Fibroblast of peridontal ligament (primary cell): ENCODE measurements at regions not wholly inside any gene's neighbourhood (a gene's known extent, or its start where the extent isn't known, plus 50 kb on each side); places are given as distances from the start of the nearest gene placed in this dataset.

Source experiments
- DNase-seq: peaks from one replicate; pipeline ENCODE4 v3.0.0-alpha.2; 2010; ENCODE audit errors: extremely low read depth

DNA sequence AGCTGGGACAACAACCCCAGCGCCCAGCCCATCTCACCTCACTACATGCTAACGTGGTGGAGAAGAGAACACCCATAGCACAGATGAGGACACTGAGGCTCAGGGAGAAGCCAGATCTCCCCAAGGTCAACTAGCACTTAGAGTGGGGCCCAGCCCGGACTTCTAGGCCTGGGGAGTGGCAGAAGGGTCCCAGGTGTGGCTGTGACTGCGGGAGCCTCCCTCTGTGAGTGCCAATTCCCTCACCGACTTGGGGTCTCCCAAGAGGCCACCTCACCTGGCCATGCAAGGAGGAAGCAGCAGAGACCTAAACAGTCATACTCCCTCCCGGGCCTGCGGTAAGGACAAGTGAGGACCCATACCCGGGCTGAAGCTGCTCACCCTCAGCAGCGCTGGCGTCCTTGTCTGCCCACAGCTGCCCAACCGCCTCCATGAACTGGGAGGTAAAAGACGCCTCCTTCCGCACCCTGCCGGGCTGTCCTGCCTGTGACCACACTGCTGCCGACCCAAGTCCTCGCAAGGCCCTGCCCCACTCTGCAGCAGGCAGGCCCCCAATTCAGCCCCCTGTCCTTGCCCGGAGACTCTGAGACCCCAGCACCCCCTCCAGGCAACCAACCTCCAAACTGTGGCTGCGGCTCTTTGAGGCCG lies 93.2 kb upstream of the RTL6 start:
- no peak for DNase-seq

DNA sequence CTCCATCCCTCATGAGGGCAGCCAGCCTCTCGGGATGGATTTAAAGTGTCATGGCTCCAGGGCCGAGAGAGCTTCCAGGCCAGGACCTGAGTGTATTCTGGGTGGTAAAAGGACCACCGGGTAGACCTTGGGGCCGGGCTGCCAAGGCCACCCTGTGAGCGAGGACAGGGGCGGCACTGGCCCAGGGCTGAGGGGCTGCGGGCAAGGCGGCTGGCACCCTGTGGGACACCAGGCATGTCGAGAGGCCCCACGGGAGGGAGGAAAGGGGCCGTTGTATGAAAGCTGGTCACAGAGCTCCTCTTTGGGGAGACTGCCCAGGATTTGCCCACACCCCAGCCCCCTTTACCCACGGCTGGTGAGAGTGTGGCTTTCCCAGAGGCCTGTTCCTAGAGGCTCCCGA lies 92.3 kb upstream of the RTL6 start:
- DNase-seq: no peak

DNA sequence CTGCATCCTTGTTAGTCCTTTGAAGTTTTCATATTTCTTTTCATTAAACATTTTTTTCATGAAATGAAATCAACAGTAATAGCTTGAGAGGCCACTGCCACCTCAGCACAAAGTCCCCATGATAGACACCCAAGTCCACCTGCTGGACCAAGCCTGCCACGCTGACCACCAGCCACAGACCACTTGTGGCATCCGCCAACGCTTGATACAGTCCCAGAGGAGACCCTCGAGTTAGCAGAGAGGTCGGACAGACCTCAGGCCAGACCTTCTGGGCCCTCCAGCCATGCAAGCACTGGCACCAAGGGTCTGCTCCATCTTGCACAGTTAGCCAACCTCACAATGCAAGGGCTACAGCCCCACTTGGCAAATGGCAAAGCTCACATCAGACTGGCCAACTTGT lies 91.8 kb upstream of the RTL6 start:
- no peak for DNase-seq

DNA sequence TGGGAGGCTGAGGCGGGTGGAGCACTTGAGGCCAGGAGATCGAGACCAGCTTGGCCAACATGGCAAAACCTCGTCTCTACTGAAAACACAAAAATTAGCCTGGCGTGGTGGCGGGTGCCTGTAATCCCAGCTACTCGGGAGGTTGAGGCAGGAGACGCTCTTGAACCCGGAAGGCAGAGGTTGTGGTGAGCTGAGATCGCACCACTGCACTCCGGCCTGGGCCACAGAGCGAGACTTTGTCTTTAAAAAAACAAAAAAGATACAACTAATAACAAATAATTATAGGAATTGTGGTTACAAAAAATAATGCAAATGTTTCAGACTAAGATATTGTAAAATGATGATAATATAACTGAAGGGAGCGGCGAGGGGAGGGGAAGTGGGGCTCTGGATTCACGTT lies 90.3 kb upstream of the RTL6 start:
- DNase-seq: no peak

DNA sequence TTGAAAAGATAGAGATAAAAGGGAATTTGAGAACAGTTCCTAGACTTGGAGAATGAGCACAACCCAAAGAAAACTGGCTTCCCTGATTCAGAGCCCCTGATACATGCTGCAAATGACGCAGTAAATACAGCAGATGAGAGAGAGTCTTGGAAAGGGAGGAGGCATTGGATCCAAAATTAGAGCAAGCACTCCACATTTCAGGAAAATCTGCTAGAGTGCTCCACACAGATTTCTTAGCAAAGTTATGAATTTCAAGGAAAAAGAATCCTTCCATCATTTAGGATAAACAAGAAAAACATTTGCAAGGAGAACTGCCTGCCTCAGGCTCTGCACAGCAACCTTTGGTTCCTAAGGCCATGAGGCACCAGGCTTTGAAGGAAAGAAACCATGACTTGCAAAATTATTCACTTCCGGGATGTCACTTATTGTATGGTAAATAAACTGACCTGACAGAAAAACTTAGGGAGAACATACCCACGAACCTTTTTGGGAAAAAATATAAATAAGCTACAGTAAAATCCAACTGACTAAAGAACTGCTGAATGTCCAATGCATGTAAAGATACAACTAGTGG lies 89.8 kb upstream of the RTL6 start:
- no peak for DNase-seq

DNA sequence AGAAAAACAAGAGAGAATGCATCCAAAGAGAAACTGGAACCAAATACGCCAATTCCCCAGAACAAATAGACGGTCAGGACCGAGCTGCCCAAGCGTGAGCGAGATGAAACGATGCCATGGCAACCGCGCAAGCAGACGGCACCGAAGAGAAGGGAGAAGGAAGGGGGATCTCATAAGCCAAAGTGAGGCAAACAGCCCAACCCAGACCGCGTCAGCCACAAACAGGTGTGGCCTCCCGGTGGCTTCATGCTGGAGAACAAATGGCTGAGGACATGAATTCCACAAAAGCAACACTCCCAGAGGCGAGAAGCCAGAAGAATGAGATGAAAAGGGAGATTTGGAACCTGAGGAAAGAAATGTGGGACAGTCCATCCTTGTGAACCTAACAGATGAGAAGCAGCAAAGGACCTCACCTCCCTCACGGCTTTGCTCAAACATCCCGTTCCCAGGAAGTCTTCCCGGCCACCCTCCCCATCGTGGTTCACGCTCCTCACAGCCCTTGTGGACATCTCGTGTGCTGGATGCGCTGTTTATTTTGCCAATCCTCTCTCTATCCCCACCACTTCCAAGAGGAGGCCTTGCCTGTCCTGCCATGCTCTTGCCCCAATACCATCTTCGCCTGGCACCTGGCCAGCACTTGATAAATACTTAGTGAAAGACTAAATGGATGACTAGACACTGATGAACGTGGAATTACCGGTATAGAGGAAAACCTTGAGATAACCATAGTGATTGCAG lies 89.1 kb upstream of the RTL6 start:
- DNase-seq: peak; percentile 24

DNA sequence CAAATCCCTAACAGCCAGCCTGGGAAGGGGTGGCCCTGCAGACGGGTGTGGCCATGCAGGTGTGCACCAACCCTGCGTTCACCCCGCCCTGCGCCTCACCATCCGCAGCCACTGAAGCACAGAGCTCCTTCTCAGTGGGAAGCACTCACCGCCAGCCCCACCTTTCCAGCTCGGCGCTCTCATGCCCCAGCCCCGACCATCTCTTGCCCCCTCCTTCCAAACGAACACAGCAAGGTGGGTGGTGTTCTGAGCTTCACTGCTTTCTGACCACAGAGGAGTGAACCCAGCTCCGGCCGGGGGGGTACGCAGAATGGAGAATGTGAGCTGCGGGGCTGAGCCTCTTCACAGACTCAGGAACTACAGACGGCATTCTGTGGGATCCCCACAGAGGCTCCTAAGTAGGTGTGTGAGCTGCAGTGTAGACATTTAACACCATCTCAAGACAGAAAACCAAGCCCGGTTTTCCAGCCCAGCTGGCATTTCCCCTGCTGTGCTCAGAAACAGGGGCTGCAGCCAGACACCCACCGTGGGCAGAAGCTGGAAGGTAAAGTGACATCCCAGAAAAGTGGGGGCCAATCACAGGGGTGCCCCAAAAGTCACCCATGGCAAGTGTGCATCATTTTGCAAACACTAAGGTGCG lies 88.4 kb upstream of the RTL6 start:
- DNase-seq: no peak

DNA sequence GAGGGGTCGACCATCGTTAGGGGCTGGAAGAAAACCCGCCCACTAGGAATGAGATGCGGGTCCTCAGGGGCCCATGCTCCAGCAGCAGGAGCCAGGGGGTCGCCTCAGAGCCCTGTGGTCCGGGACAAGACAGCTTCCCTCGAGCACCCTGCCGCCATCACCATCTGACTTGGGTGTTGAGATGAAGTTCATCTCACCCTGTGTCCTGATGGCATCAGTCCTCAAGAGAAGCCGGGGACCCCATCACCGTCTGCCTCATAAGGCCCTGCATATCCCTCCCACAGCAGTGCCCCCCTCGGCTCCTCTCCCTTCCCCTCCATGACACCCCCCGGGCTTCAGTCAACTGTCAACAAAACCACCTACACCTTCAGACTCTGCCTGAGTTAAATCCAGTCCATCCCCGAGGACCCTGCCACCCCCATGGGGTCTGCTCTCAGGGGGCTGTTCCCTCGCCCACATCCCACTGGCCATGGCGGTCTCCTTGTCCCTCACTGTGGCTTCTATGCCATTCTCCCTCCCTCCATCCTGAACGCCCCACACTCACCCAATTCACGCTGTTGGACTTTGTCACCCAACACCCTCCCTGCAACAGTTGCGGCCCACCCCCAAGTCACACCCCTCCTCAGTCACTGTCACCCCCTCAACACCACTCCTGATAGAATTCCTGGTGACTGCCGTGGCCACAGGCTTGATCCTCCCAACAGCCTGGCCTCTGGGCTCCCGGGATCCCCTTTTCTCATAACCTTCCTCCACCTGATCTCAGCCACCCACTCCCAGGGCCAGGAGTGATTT lies 87.7 kb upstream of the RTL6 start:
- no peak for DNase-seq

DNA sequence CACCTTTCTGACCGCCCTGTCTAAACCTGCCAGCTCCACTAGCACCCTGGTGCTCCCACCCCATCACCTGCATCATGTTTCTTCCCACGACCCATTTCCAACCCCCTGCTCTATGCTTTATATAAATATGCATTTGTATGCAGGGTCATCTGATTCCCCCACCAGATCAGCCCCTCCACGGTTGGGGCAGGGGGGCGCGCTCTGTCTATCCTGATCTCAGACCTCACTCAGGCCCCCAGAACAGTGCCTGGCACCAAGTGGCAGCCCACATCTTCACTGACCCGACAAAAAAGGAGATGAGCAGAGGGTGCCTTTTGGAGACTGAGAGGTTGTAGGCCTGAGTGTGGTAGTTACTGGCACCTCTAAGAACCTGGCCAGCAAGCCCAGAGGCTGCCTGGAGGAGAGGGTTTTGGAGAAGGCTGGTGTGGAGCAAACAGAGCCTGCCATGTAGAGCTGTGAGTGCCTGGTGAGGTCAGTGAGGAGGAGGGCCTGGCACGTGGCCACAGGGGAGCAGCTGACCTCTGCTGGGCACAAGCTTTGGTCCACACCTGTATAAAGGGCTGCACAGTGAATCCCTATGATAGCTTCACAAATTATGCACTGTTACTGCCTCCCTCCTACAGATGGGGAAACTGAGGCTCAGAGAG lies 86.3 kb upstream of the RTL6 start:
- DNase-seq: no peak

DNA sequence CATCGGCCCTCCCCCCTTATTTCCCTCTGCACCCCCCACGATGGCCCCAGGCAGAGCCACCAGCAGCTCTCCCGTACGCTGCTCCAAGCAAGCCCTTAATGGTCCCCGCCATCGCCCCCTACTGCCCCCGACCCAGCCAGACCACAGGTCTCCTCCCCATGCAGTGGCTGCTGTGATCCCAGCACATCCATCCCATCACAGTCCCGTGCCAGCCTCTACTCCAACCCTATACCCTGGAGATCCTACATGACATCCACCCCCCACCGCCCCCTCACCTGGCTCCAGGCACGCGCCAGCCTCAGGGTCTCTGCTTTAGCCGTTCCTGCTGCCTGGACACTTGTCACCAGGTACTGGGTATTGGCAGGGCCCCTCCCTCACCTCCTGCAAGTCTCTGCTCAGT lies 85.8 kb upstream of the RTL6 start:
- no peak for DNase-seq

DNA sequence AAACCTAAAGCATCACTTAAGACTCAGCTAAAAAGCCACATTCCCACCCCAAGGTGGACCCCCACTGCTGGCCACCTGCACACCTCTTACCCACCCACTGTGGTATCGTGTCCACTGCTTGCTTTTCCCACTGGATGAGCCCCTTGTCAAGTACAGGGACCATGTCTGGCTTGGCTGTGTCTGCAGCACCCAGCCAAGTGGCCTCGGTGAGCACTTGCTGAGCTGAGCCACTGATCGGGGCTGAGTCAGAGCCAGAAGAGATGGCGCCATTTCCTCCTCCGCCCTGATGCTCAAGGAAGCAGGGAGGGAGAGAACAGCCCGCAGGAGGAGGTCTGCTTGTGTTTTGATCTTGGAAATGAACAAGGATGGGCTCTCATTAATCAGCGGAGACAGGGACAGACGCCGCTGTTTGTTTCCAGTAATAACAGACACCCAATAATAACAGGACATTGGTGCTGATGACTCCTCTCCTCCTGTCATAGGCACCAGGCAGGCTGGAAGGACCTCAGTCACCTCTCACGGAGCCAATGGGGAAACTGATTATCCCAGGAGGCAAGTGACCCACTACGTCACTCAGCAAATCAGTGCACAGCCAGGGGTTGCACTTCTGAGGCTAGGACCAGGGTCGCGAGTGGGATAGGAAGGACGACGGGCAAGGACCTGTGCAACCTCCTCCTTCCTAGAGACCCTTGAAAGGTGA lies 85.2 kb upstream of the RTL6 start:
- DNase-seq: no peak

DNA sequence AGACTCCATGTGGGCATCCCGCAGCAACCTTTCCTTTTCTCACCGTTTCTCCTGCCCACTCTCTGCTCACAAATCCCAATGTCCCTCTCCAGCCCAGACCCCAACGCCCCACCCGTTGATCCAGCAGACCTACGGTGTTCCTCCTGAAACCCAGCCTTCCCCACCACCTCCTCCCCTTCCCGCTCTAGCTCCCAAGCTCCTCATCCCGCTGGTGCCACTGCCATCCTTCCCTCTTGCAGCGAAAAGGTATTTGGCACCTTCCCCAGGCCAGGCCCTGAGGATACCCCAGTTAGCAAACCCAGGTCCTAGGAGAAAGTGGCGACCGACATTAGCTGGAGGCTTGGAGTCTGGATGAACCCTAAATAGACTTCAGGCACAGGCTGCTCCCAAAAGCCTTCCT lies 84.0 kb upstream of the RTL6 start:
- no peak for DNase-seq

DNA sequence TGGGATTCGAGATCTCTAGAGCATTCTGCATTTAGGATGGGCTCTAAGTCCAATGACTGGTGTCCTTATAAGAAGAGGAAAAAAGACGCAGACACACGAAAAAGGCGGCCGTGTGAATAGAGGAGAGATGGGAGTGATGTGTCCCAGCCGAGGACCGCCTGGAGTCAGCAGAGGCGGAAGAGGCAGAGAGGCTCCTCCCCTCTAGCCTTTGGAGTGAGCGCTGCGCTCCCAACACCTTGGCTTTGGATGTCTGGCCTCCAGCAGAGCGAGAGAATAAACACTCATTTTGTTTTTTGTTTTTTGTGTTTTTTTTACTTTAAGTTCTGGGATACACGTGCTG lies 83.0 kb upstream of the RTL6 start:
- DNase-seq: no peak

DNA sequence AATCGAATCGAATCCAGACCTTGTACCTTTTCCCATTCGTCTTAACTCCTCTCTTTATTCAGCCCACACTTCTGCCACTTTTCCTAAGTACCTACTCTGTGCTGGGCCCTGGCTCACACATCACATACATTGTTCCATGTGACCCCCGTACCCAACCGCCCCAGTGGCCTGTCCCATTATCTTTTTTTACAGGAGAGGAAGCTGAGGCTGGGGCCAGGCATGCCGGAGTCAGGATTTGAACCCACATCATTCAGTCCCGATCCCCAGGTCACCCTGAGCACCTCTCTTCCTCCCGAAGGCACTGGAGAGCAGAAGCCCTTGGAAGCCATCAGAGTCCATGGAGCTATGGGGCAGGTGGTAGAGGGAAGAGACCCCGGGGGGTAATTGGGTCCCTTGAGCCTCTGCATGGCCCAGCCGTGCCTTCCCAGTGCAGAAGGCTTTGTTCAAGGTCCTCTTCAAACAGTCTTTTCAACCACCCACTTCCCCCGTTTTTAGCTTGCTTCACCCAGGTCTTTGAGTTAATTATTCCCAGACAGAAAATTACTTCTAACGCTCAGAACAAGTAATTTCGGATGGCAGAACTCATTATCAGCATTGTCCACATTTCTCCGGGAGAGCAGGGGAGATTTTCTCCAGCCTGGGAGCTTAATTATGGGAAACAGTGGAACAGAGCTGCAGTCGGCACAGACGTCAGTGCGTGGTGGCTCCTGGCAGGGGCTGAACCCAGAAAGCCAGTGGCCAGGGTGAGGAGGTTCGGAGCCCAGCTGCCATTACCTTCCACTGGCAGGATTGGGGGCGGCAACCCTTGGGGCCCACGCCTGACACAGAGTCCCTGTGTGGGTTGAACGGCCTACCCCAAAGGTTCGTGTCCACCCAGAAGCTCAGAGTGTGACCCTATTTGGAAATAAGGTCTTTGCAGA lies 82.4 kb upstream of the RTL6 start:
- DNase-seq: no peak

DNA sequence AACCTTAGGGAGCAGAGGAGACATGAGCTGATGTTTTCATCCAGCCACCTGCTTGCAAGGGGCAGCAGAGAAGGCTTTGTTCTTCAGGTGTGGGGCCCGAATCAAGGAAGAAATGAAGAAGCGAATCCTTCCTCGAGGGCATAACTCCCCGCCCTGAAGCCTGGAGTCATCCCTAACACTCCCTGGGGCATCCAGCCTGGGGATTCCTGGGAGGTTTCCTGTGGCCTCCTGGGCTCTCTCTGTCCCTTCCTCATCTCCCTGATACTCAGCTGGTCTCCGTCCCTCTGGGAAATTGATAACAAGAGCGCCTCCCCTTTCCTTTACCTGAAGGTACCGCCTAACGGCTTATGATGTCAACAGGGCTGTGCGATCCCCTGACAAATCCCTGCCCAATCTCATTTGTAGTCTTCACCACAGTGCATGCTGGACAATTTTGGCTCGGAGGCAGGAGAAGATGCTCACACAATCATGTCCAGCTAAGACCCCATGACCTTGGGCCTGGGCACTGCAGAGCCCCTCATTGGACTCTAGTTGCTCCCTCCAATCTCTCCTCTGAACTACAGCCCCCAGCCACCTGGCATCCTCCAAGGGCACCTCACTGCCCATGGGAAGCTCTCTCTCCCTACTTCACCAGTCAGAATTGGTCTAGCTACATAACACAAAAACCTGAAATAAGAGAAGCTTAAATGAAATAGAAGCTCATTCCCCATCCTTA lies 80.6 kb upstream of the RTL6 start:
- no peak for DNase-seq

DNA sequence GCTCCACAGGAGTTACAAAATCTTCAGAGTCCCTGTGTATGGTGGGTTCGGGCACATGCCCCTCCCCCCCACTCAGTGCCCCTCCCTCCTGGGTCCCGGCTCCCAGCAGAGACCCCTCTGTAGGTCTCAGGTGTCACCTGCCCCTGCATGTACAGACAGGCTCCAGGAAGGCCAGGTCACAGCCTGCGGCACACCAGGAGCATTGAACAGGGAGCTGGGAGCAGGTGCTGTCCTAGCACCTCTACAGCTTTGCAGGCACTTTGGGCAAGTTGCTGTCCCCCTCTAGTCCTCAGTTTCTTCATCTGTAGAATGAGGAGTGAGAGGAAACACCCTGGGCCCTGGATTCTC lies 80.1 kb upstream of the RTL6 start:
- no peak for DNase-seq

DNA sequence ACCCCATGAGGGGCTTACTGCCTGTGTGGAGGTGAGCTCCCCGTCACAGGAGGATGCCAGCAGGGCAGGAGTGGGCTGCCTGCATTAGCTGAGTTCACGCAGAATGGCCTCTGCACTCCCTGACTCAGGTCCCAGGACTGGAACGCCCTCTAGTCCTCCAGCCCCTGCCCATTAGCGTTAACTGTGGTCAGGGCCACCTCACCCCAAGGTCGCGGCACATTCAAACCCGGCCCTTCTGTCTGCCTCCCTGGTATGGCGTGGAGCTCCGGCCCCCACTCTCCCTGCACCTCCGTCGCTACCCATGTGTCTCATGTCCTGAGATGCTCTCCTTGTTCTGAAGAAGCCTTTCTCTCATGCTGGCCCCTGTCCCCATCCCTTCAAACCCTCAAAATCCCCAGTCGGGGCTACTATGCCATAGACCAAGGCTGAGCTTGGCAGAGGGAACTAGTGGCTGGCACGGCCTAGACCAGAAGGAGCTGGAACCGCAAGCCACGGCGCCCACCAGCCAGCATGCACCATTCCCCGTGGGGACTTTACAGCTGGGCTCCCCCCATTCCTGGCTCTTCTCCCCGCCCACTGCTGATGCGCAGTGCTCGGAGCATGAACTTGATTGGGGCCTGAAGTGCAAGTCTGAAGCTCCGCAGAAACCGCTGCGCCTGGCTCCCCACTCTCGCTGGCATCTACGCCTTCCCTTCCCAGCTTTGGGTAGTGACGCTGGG lies 79.5 kb upstream of the RTL6 start:
- no peak for DNase-seq

DNA sequence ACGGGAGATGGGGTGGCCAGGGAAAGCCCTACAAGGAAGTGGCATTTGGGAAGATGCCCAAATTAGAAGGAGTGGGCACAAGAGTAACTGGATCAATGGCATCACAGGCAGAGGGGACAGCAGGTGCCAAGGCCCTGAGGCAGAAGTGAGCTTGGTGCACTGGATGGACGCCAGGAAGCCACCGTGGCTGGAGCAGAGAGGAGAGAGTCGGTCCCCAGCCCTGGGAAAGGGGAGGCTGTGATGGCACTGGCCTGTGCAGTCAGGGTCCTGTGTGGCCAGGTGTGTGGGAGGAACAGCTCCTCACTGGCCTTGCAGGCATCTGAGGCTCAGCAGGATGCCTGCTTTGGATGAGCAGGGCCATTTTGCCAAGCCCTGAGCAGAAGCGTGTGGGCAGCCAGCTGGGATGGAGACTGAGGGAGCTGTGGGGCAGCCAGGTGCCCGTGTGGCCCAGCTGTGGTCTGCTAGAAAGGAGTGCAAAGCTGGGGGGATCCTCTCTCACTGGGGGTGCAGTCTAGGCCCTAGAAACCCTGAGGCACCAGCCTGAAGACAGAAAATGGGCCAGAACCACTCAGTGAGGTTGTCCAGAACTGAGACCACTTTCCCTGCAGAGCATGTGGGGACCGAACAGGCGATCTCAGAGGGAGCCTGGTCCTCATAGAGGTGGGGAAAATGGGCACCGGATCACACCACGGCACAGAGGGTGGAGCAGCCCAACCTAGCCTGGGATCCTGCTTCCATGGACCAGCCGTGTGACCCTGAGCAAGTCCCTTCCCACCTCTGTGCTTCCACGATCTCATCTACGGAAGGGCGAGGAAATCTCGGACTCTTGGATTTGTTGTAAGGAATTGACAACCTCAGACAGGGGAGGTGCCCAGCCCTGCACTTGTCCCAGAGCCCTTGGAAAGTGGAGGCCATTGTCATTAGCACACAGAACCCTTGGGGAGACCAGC lies 78.6 kb upstream of the RTL6 start:
- DNase-seq: no peak
